HUES6 (cell line): ENCODE measurements at regions not wholly inside any gene's neighbourhood (a gene's known extent, or its start where the extent isn't known, plus 50 kb on each side); places are given as distances from the start of the nearest gene placed in this dataset.

ENCODE experiments used
- H3K27ac ChIP-seq: 2 replicates; pipeline ENCODE4 v1.7.0; 2013; ENCODE audit warnings: low read depth, mild to moderate bottlenecking, low read length, inconsistent platforms
- H3K27me3 ChIP-seq: 2 replicates; pipeline ENCODE4 v1.6.1; 2013; ENCODE audit warnings: low read length; ENCODE audit not compliant: control insufficient read depth, insufficient read depth
- H3K36me3 ChIP-seq: 2 replicates; pipeline ENCODE4 v1.6.1; 2013; ENCODE audit warnings: low read length; ENCODE audit not compliant: control insufficient read depth, insufficient read depth
- H3K4me1 ChIP-seq: 2 replicates; pipeline ENCODE4 v1.6.1; 2013; ENCODE audit warnings: low read length; ENCODE audit not compliant: control insufficient read depth, insufficient read depth
- H3K4me3 ChIP-seq: 2 replicates; pipeline ENCODE4 v1.5.1; 2013; ENCODE audit warnings: low read depth, low read length
- H3K9ac ChIP-seq: one replicate; pipeline ENCODE4 v1.6.1; 2013; ENCODE audit warnings: mild to moderate bottlenecking, low read length
- H3K9me3 ChIP-seq: 2 replicates; pipeline ENCODE4 v1.6.1; 2013; ENCODE audit warnings: low read depth, low read length; ENCODE audit not compliant: control insufficient read depth, insufficient read depth

DNA sequence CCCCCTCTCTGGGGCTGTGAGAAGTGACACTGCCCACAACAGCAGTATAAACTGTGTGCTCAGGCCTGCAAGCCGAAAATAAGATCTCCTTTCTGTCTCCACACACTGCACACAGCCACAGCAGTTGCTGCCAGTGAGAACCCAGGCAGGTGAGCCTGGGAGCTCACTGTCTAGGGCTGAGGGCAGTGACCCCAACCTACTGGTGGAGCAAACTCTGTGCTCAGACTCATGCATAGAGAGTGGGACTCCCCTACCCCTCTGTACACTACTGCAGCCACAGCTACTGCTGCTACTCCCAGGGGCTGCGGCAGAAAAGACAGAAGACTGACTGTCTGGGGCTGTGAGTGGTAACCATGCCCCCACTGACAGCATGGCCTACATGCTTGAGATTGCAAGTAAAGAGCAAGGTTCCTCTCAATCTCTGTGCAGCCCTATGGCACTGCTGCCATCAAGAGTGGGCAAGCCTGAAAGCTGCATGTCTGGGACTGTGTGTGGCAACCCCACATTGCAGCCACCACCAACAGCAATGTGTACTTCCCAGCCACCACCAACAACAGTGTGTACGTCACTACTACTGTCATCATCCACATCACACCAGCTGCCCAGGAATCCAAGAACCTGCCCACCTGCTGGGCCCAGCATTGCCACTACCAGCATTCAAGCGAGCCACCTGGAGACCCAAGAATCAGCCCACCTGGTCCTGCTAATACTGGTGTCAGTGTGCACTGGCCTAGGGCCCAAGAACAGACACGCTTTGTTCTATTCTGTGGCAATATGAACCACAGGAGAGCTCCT lies 226.1 kb downstream of the XPNPEP1 start:
- Histone ChIP-seq H3K9me3 (no peaks in the 10 kb centered on the region), H3K27ac (no peak overlapping the region), H3K4me3 (no peak overlapping the region), H3K9ac (no peak overlapping the region), H3K4me1 (no peaks in the 10 kb centered on the region), H3K27me3 (no peaks in the 10 kb centered on the region), H3K36me3 (no peaks in the 10 kb centered on the region)

DNA sequence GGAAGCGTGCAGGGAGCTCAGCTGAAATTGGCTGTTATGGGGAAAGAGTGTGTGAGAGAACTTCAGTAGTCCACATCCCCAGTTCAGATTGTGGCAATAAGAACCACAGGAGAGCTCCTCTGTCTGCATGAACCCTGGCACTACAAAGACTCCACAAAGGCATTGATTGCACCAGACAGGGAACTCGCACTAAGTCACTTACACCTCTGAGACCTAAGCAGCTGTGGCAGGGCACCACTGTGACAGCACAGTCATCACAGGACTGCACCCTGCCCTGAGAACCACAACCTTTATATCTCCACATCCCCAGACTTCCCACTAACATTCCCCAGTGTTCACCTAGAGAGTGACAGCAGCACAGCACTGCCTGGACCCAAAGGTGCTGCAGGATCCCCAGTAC lies 226.8 kb downstream of the XPNPEP1 start:
- no peak overlapping the region for H3K27ac ChIP-seq
- no peaks in the 10 kb centered on the region for H3K9me3 ChIP-seq
- H3K4me1 ChIP-seq, result no peaks in the 10 kb centered on the region
- no peaks in the 10 kb centered on the region for H3K27me3 ChIP-seq
- no peak overlapping the region for H3K4me3 ChIP-seq
- no peaks in the 10 kb centered on the region for H3K36me3 ChIP-seq
- H3K9ac ChIP-seq, result no peak overlapping the region

GRCh38 chr10:109695988-109696387 lies 227.3 kb downstream of the XPNPEP1 start:
- H3K27me3 ChIP-seq, result no peaks in the 10 kb centered on the region
- H3K9me3 ChIP-seq, result no peaks in the 10 kb centered on the region
- H3K9ac ChIP-seq, result no peak overlapping the region
- H3K4me3 ChIP-seq, result no peak overlapping the region
- H3K4me1 ChIP-seq, result no peaks in the 10 kb centered on the region
- no peaks in the 10 kb centered on the region for H3K36me3 ChIP-seq
- no peak overlapping the region for H3K27ac ChIP-seq

- Histone ChIP-seq H3K4me3 (no peak overlapping the region), H3K27ac (no peak overlapping the region), H3K27me3 (no peaks in the 10 kb centered on the region), H3K36me3 (no peaks in the 10 kb centered on the region), H3K9me3 (peaks cover 20% of the 10 kb centered on the region), H3K4me1 (no peaks in the 10 kb centered on the region), H3K9ac (no peak overlapping the region)
Observed at GRCh38 chr10:109689785-109690184, 233.5 kb downstream of the XPNPEP1 start.

- no peak overlapping the region for H3K27ac ChIP-seq
Observed at GRCh38 chr10:109679478-109679877, 243.8 kb downstream of the XPNPEP1 start.

GRCh38 chr10:109678857-109679256 lies 244.5 kb downstream of the XPNPEP1 start:
- no peak overlapping the region for H3K4me3 ChIP-seq
- H3K36me3 ChIP-seq, result no peaks in the 10 kb centered on the region
- no peaks in the 10 kb centered on the region for H3K9me3 ChIP-seq
- H3K4me1 ChIP-seq, result no peaks in the 10 kb centered on the region
- H3K27me3 ChIP-seq, result no peaks in the 10 kb centered on the region
- no peak overlapping the region for H3K9ac ChIP-seq
- no peak overlapping the region for H3K27ac ChIP-seq

More at GRCh38 chr10:109679478-109679877, 243.8 kb downstream of the XPNPEP1 start:
- Histone ChIP-seq H3K4me3 (no peak overlapping the region), H3K4me1 (no peaks in the 10 kb centered on the region), H3K9ac (no peak overlapping the region), H3K27me3 (no peaks in the 10 kb centered on the region), H3K36me3 (no peaks in the 10 kb centered on the region), H3K9me3 (no peaks in the 10 kb centered on the region)

GRCh38 chr10:109676703-109677102 lies 246.6 kb downstream of the XPNPEP1 start:
- no peaks in the 10 kb centered on the region for H3K27me3 ChIP-seq
- no peak overlapping the region for H3K27ac ChIP-seq
- H3K4me3 ChIP-seq, result no peak overlapping the region
- no peak overlapping the region for H3K9ac ChIP-seq
- H3K4me1 ChIP-seq, result no peaks in the 10 kb centered on the region
- H3K9me3 ChIP-seq, result no peaks in the 10 kb centered on the region; the same call in 1 of the 2 replicates
- H3K36me3 ChIP-seq, result no peaks in the 10 kb centered on the region

DNA sequence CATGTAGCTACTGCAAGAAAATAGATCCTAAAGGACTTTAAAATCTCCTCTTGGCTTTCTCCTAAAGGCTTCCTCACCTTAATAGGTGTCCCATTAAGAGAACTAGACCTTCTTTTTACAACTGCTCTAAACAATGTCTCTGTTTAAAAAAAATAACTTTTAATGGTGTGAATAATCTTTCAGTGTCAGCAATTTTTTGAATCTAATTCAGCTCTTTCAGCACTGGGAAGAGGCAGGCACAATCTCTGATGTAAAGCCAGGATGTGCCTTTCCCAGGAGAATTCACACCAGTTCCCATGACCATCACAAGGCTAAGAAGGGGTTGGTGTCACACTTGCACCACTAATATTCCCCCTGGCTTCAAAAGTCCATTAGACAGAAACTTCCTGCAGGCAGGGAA lies 254.6 kb downstream of the XPNPEP1 start:
- Histone ChIP-seq H3K9ac (no peak overlapping the region), H3K36me3 (no peaks in the 10 kb centered on the region), H3K4me3 (no peak overlapping the region), H3K27me3 (no peaks in the 10 kb centered on the region), H3K9me3 (no peaks in the 10 kb centered on the region; the same call in 1 of the 2 replicates), H3K27ac (no peak overlapping the region), H3K4me1 (no peaks in the 10 kb centered on the region)

DNA sequence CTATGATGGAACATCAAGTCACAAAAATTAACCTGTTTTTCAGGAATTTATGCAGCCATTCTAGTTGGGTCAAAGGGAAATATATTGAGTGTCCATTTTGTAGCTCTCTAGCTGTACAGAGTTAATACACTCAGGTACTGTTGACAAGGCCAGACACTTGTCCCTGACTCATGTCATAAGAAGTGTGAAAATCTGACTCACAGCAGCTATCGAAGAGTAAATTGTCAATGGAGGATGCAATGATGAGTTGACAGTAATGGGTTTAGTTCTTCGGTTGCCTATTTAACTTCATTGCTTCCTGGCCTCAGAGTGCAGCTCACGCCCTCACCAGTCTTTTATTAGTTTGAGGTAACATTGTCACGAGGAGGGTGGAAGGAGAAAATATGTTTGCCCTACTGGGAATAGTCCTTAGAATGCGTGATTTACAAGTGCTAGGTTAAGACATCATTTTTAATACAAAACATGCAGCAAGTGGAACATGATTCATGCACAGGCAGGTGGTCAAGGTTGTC lies 255.1 kb downstream of the XPNPEP1 start:
- Histone ChIP-seq H3K27me3 (no peaks in the 10 kb centered on the region), H3K9ac (no peak overlapping the region), H3K4me1 (no peaks in the 10 kb centered on the region)

DNA sequence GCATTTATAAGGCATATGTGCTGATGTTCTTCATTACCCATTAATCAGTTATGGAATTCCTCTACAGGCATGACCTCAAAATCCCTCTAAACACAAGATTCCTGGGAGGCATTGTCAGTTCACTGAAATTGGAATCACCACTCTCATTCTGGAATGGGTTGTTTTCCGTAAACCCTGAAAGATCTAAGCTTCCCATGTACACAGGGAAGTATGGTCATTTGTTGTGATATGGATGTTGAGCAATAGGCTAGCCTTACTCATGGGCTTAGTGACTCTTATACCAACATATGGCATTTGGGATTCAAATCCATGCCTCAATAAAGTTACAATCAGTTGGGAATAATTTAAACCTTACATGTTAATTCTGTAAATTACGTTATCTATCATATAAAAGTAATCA lies 258.0 kb downstream of the XPNPEP1 start:
- no peaks in the 10 kb centered on the region; the same call in 1 of the 2 replicates for H3K9me3 ChIP-seq
- no peak overlapping the region for H3K9ac ChIP-seq
- no peak overlapping the region for H3K4me3 ChIP-seq
- H3K27ac ChIP-seq, result no peak overlapping the region
- no peaks in the 10 kb centered on the region for H3K27me3 ChIP-seq
- no peaks in the 10 kb centered on the region for H3K4me1 ChIP-seq
- no peaks in the 10 kb centered on the region for H3K36me3 ChIP-seq

More for the DNA sequence above, 255.1 kb downstream of the XPNPEP1 start:
- Histone ChIP-seq H3K27ac (no peak overlapping the region), H3K36me3 (no peaks in the 10 kb centered on the region), H3K4me3 (no peak overlapping the region), H3K9me3 (no peaks in the 10 kb centered on the region; the same call in 1 of the 2 replicates)

- Histone ChIP-seq H3K27me3 (no peaks in the 10 kb centered on the region), H3K4me3 (no peak overlapping the region), H3K36me3 (no peaks in the 10 kb centered on the region), H3K9me3 (no peaks in the 10 kb centered on the region; the same call in 1 of the 2 replicates), H3K27ac (no peak overlapping the region), H3K4me1 (no peaks in the 10 kb centered on the region), H3K9ac (no peak overlapping the region)
Observed at GRCh38 chr10:109664554-109664953, 258.8 kb downstream of the XPNPEP1 start.
